Activated naive CD4-positive, alpha-beta T cell treated with anti-CD3 and anti-CD28 coated beads, Interleukin-2, amount 50 U/mL, for 16 hours (primary cell): ENCODE measurements at regions not wholly inside any gene's neighbourhood (a gene's known extent, or its start where the extent isn't known, plus 50 kb on each side); places are given as distances from the start of the nearest gene placed in this dataset.
"Not testable (repeated sequence)": the region's sequence is repeated elsewhere in the genome, so short reads cannot be mapped to it uniquely, and the experiment has no call there.

Experiments
- DNase-seq: peaks from one replicate; pipeline ENCODE4 v3.0.0-alpha.2; 2020

DNA sequence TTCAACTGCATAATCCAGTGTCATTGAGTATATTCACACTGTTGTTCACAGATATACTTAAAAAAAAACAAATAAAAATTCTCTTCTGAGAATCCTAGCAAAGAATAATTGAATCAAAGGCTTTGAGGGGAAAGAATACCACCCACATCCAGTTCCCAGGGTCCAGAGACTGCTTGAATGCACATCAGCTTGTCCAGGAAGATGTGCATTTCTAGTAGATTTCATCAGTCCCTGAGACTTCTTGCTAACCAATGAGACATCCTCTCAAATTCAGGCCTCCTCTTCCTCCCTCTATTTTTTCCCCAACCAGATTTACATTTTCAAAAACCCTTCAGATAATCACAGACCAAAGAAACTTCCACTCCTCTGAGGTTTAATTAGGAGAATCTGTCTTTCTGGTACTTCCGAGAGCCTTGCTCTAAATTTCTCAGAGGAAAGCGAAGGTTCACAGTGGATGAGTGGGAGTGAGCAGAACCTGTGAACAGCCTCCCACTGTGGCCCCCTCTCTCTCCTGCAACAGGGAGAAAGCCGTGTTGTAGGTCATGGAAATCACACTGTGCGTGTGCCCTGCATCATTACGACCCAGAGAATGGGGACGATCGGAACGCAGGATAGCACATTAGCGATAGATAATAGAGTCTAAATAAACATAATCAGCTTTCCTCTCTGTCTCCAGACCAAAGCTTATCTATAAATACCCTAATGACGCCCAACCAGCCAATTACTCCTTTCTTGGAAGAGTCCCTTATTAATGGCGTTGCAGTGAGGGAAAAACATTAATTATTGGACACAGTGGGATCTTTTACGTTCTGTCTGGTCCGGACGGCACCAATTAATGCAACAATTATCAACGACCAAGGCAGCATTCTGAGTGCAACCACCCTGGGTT lies 212.5 kb downstream of the EMX2 start:
- no peak for DNase-seq

DNA sequence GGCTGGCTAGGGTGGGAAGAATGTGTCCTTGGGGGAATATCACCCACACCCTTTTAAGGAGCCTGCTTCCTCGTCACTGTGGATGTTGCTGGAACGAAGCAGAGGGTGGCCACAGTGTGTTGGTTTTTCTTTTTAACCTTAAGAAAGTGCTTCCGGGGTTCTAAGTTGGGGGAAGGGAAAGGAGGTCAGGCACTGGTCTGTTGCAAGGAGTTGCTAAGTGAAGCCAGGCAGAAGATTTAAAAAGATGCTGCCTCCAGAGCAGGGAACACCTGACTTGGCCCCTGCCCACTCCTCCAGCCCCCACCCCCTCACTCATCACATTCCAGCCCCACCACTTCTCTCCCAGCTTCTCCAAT lies 213.1 kb downstream of the EMX2 start:
- no peak for DNase-seq

DNA sequence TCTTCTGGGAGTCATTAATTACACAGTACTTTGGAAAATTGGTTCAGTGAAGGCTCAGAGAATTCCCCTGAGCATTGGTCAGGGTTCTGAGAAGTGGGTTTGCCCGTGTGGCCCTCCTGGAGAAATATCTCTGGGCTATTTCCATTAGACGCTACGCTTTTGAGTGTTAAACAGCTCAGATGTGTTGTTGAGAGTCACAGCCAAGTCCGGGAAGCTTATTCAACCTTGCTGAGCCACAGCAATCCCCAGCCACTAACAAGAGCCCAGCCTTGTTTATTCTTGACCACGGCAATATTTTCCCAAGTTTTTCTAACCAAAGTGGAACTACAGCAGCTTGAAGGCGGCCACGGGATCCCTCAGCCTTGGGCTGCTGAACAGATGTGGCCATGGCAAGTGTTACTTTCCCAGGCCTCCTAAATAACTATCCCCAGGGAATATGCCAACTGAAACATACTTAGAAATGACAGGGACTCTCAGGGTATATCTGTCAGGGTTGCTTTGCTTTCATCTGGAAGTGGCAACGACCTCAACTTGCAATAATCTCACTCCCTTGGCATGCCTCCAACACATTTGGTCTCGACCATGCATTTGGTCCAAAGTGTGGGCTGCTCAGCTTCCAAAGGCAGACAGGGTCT lies 214.7 kb downstream of the EMX2 start:
- no peak for DNase-seq

DNA sequence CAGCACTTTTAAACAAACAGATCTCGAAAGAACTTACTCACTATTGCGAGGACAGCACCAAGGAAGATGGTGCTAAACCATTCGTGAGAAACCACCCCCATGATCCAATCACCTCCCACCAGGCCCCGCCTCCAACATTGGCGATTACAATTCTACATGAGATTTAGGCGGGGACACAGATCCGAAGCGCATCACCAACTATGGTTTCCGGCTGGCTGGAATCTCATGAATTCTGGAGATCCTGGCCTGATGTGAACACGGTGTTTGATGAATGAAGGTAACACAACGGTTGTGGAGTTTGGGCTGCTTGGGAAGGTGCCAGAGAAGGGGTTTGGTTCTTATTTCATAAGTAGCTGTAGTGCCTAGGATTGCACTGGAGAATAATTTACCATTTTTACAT lies 216.7 kb downstream of the EMX2 start:
- DNase-seq, result no peak

DNA sequence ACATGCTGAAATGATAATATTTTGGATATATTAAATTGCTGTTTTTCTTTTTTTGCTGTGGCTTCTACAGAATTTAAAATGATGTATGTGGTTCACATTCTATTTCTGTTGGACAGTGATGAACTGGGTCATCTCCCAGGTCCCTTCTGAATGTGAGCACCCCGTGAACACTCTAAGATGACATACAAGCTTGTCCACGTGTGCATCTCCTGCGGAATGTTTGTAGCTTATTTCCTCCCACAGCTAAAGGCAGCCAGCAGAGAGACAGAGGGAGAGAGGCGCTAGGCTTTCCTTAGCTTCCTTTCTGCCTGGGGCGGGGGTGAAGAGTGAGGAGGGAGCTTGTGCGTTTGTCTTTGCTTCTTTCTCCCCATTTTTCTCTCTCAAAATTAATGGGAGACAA lies 219.1 kb downstream of the EMX2 start:
- no peak for DNase-seq

DNA sequence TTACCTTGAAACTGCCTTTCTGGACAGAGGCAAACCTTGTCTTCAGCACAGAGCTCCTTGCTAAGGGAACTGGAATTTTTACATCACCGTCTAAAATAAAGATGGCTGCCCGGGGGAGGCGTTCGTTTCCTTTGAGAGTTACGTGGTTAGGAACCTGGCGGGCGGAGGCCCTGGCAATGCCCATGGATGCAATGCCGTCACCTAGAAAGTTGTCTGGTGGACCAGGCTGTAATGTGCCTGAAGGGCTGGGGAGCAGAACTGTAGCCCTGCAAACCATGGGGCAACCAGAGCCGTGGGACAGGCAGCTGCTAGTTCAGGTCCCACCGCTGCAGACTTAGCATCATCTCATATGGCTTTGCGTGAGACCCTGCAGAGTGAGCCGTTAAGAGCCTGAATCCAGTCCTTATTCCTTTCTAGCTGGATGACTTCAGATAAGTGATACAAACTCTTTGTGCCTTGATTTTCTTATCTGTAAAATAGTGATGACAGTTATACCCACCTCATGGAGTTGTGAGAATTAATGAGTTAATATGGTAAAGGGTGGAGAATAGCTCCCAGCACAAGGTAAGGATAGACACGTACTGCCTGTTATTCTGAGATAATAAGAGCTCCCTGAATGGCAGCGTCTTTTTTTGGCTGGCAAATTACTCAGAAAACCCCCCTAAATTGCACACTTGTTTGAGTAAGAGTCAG lies 219.7 kb downstream of the EMX2 start:
- DNase-seq, result no peak

DNA sequence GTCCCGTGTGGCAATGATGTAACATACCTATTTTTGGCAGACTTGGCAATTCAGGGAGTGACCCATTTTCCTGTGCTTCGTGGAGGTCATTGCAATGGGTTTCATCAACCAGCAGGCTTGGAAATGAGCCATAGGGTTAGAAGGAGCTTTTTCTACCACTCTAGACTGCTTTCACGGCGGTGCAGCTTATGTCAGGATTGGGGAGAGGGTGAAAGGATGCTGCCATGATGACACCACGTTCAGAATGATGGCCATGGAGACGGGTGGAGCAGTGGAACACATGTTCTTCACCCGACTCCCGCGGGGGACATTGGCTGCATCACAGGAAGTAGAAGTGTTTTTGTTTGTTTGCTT lies 220.2 kb downstream of the EMX2 start:
- DNase-seq, result no peak

DNA sequence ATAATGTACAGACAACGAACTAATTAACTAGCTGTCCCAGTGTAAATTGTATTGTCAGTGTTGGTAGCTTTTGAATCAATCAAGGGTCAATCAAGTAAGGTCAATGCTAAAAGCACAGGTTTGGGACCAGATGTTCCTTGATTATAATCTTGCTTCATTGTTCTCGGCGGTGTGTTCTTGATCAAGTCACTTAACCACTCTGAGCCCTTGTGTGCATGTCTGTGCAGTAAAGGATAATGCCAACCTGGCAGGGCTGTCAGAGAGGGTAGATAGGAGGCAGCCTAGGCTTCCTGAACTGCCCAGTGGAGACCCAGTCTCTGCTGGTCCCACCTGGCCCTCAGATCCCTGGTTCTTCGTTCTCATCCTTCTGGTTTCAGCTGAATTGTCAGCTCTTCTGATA lies 221.0 kb downstream of the EMX2 start:
- no peak for DNase-seq

DNA sequence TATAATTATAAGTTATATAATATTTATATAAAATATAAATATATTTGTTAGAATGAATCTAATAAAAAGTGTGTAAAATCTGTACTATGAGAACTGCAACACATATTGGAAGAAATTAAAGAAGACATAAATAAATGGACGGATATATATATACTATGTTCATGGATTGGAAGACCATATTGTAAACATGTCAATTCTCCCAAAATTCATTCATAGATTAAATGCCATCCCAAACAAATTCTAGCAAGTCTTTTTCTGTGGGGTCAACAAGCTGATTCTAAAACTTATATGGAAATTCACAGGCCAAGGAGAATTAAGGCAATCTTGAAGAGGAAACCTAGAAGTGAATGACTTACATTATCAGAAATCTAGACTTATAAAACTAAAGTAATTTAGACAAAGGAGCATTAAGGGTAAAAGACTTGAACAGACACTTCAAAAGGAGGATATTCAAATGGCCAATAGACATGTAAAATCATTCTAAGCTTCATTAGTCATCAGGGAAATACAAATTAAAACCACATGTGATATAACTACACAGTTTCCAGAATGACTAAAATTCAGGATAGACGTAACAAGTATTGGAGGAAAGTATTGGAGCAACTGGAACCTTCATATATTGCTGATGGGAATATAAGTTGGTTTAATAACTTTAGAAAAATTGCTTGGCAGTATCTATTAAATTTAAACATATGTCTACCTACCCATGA lies 225.9 kb downstream of the EMX2 start:
- no peak for DNase-seq

DNA sequence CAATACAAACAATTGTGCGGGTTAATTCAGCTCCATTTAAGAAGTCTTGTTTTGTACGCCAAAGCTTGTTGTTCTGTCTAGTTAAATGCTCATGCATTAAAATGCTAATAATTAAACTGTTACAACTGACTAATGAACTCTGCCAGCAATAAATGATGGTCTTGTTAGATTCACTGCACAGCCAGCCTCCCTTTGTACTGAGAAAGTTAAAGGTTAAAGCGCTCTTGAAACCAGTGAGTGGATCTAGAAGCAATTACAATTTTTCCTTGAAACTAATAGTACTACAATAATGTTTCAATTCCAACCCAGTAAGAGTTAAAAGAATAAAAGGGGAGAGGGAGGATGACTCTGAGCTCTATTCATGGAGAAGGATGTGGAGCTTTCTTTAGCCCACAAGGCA lies 233.0 kb downstream of the EMX2 start:
- DNase-seq, result no peak

DNA sequence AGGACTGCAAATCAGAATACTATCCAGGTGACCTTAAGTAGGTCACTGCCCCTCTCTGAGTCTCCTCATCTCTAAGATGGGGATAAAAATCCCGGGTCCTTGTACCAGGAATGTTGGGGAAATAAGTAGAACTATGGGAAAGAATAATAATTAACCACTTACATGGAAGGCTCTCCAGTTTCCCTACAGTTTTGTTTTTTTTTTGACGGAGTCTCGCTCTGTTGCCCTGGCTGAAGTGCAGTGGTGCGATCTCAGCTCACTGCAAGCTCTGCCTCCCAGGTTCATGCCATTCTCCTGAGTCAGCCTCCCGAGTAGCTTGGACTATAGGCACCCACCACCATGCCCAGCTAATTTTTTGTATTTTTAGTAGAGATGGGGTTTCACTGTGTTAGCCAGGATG lies 234.7 kb downstream of the EMX2 start:
- DNase-seq, result not testable (repeated sequence)

DNA sequence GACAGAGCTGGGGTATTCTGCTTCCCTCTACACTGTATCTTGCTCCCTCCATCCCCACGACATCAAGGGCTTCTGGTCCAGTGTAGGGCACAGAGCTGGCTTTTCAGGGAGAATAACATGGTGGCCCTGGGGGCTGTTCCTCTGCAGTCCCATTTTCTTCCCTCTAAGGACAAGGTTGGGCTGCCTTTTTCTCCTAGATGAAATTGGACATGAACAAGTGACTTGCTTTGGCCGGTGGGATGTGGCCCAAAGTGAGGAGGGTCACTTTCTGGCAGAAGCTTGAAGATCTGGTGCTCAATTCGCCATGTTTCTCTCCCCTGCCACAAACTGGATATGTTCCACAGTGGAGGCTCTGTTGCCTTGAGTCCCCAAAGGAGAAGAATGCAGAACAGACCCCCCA lies 235.7 kb downstream of the EMX2 start:
- DNase-seq, result no peak

DNA sequence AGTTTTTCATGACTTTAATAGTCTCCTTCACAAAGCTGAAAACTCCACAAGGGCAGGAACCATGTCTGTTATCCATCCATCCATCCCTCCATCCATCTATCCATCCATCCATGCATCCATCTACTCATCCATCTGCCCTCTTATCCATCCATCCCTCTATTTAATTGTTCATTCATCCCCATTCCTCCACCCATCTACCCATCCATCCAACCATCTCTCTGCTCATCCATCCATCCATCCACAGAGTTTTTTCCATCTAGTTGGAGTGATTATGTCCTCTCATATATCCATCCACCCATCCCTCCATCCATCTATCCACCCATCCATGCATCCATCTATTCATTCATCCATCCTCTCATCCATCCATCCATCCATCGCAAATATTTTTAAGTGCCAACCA lies 237.9 kb downstream of the EMX2 start:
- no peak for DNase-seq

DNA sequence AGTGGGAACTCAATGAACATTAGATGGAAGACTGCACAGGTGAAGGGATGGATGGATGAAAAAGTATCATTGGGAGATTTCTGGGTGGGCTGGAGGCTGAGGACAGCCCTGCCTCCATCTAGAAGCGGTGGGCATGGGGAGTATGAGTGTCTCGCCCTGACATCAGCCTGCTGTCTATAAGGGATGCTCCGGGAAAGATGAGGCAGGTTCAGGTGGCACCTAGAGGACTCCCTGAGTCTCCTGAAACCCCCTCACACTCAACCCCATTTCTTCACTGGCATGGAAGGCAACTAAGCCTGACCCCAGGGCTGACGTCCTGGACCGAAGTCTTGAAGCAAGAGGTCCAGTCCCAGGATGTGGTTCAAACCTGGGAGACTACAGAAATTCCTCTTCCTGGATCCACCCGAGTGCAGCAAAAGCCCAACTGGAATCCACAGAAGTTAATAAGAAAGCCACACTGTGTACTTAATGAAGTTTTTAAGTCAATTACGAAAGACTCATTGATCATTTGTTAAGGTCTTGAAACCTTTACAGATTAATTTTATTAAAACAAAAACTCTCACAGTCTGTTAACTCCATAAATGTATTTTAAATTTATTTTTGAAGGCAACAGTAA lies 238.8 kb downstream of the EMX2 start:
- DNase-seq, result no peak

DNA sequence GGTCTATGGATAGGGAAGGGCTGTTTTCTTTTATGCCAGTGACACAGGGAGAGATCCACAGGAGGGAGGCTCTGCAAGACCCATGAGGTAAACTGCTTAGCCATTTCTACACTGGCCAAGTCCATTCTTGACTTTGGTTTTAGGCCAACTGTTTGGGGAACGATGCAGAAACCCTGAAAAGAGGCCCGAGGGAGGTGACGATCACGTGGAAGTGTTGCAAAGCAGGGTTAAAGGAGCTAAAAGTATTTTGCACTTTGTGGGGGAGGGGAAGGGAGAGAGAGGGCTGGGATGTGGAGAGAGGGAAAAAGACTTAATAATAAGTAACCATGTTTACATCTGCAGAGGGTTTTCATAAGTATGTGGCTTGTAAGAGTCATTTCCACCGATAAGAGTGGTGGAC lies 239.7 kb downstream of the EMX2 start:
- DNase-seq, result no peak

DNA sequence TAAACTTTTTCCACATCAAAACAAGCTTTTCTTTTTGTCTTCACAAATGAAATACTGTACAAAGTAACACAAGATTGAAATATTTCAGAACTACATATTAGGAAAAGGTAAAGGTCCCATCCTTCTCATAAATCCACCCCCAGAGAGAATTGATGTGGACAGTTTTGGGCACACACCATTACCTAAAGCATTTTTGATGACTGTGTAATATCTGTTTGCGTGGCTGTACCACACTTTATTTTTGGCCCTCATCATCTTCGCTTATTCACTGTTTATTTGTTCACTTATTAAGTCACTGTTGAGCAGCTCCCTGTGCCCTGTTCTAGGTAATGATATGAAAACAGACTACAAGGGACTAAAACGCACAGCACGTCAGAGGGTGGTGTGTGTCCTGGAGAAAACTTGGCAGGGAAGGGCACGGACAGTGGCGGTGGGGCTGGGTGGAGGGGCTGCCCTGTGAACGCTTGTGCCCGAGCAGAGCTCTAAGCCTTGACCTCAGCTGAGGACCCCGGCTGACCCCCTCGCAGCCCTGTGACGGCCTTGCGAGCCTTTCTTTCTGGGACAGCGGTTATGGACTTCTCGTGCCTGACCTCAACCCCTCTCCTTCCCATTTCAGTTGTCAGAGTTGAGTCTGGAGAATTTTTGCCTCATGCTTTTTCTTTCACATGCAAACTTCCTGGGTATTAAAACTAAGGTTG lies 241.3 kb downstream of the EMX2 start:
- DNase-seq, result no peak

DNA sequence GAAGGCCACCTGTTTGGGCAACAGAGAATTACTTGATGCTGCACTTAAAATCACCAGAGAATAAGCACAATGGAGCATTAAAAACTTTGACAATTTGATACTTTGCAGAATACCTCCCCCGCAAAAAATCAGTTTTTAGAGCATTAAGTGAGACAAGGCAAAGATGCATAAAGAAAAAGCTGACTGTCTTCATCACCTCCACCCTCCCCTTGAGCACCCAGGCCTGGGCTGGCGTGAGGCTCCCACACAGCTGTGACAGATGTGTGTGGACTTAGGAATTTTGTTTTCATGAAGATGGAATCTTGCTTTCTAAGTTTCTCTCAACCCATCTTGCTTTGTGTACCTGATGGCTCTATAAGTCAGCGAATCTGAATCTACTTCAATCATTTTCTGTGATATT lies 242.2 kb downstream of the EMX2 start:
- DNase-seq, result no peak

DNA sequence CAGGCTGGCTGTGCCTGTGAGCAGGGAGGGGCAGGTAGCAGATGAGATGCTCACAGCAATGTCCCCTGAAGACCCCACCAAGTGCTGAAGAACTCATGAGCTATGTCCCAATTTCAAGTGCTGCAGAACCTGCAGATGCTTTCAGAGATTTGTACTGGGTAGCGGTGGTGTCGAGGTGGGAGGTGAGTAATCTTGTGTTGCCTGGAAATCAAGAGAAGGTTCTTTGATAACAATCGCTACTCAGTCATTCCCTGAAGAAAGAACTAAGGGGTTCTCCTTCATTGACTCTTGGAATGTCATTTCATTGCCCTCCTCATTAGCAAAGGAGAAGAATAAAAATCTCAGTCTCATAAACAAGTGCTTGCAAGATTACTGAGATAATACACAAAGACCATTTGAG lies 246.4 kb downstream of the EMX2 start:
- DNase-seq, result no peak

DNA sequence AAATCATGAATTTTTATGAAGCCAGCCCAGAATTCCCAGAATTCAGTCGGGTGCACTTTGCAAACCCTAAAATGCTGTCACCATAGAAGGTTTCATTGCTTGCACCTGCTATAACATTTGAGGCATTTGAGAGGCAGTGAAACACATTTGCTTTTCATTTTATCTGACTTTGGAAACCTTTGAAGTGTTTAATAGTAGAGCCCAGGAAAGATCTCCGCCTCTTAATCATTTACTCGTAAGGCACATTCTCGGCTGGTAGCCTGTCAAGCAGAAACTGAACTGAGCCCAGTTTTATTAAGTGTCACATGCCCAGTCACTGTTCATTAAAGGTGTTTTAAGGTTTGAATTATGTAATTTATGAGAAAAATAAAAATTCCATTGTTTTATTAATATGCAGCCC lies 247.6 kb downstream of the EMX2 start:
- DNase-seq, result no peak

DNA sequence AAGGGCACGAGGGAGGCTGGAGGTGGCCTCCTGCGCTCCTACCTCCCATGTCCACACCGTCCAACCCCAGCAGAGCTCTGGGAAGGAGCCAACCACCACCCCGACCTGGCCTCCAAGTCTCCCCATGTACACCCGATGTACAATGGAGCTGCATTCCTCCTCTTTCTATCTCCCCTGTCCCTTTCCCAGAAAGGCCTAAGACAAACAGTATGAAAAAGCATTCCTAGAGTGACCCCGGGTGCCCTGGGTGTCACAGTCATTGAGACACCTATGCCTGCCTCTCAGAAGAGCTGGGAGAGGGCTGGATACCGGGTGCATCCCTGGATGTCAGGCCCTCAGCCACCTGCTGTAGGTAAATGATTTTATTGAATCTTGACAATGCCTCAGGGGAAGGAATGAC lies 248.1 kb downstream of the EMX2 start:
- no peak for DNase-seq

DNA sequence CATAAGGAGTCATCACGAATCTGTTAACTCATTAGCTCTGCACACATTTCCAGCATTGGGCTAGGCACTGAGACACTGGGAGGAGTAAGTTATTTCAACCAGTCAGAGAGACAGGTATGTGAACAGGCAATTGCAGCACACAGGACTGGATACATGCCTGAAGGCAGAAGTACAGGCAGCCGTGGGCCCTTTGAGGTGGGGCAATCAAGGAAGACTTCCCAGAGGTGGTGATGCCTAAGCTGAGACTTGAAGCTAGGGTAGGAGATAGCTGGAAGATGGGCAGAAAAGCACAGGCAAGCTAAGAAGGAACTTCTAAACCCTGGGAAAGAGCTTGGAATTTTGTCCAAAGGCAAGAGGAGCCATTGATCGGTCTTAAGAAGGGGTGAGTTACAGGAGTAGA lies 249.7 kb downstream of the EMX2 start:
- no peak for DNase-seq

DNA sequence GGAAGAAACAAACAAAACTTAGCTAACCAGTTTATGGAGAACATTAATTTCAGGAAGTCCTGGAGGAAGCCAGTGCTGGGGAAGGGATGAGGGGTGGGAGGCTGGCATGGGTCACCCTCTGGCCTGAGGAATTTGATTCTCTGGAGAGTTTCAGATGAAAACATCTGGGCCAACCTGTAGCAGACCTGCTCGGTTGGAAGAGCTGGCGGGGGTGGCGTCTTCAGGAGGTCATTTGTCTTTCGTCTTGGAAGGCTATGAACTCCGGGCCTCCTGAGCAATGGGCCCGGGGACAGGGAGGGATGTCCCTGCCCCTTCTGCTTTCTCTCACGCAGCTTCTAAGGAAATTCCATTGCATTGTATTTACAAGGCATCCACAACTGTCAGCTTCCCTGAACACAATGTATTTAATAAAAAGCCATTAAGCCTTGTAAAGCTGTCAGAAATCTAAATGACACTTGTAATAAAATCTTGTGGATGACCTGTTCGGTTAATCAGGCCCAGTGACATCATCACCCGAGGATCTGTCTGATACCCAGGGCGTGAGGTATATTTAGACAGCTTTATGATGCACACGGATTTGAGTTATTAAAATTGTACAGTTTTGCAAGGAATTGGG lies 250.5 kb downstream of the RAB11FIP2 start:
- DNase-seq, result no peak
